ENCODE measurements at regions not wholly inside any gene's neighbourhood (a gene's known extent, or its start where the extent isn't known, plus 50 kb on each side); places are given as distances from the start of the nearest gene placed in this dataset.
A peak's percentile ranks its signal among the peaks of the same experiment; 100 is the strongest.

DNA sequence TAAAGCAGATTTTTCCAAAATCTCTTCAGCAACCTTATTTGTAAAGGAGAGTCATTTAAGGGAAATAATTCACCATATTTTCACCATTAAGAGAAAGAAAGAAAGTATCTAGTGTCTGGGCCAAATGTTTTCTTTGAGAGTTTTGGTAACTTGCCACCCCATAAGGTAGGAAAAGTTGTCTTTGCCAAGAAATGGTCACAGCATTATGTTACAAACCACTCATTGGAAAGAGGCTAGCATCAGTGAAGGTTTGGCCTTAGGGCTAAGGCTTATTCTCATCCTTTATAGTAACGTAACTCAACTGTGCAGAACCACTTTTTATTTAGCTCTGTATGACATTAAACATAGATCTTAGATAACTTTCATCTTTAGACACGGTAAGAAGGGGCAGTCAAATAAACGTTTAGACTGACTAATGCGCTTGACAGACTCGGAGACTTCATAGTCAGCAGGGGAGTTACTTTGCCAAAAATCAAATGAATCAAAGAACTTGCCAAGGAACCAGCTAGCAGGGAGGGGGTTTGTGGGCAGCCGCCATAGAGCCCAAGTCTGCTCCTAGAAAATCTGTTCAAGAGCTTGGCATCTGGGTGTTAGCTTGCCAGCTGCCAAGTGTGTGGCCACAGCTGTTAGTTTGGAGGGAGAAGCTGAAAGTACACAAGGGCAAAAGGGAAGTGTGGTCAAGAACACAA is 182.8 kb upstream of the GRID2 start:
- DNase-seq: no peak

DNA sequence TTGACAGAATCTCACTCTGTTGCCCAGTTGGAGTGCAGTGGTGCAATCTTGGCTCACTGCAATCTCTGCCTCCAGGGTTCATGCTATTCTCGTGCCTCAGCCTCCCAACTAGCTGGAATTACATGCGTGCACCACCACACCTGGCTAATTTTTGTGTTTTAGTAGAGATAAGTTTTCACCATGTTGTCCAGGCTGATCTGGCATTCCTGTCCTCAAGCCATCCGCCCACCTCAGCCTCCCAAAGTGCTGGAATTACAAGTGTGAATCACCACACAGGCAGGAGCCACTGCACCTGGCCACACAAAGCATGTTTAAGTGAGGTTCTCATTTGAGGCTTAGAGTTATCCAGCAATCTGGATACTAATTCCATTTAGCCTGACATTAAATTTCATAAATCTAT is 180.9 kb upstream of the GRID2 start:
- DNase-seq: no peak

- peak; percentile 5 for DNase-seq
Observed at GRCh38 chr4:92128676-92129075, 175.1 kb upstream of the GRID2 start.

- DNase-seq: no peak
Observed at GRCh38 chr4:92129408-92129994, 174.3 kb upstream of the GRID2 start.

- no peak for DNase-seq
Observed at GRCh38 chr4:92136434-92136833, 167.3 kb upstream of the GRID2 start.

- DNase-seq: no peak
Observed at GRCh38 chr4:92163348-92163747, 140.4 kb upstream of the GRID2 start.

- DNase-seq: no peak
Observed at GRCh38 chr4:92170340-92170739, 133.4 kb upstream of the GRID2 start.

GRCh38 chr4:92172203-92172602 is 131.6 kb upstream of the GRID2 start:
- peak; percentile 21 for DNase-seq

GRCh38 chr4:92175250-92175649 is 128.5 kb upstream of the GRID2 start:
- no peak for DNase-seq

DNA sequence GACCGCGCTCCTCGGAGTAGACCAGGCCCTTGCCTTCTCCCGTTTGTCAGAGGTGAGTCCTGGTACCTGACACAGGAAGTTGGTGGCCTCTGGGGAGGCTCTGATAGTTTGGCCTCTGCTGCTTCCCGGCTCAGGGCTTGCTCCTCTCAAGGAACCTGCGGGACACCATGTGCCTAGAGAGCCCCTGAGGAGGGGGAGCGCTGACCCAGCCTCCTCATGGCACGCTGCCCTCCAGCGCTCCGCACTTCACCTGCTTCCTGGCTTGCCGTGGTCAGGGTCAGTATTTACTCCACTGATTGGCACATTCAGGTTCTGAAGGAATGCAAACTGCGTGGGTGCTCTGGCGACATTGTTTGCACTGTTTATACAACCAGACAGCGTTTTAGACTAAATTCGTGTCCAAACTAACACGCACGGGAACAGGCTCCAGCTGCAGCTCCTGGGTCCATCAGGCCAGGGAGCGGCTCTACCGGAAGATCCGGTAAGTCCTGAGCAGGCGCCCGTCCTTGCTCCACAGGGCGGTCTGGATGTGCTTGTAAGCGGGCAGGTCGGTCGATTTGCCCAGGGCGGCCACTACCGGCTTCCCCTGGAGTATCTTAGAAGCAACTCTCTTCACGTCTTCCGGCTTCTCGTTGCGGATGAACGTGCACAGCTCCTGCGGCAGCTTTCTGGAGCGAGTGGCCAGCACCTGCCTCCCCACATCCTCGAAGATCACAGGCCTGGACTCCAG is 121.6 kb upstream of the GRID2 start:
- DNase-seq: no peak

GRCh38 chr4:92182736-92183407 is 120.9 kb upstream of the GRID2 start:
- no peak for DNase-seq

DNA sequence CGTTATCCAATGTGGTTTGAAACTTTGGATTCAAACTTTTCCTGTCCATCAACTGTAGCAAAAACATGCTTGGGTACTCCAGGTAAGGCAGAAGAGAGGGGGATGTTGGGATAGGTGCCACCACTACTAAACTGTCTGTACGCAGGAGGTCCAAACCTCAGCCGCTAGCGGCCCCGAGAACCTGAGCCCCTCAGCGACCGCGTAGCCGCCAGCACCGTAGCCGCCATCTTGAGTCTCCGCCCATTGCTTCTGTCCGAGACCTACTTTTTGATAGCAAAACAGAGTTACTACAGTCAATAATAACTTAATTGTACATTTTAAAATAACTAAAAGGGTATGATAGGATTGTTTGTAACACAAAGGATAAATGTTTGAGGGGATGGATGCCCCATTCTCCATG is 119.9 kb upstream of the GRID2 start:
- DNase-seq: no peak

DNA sequence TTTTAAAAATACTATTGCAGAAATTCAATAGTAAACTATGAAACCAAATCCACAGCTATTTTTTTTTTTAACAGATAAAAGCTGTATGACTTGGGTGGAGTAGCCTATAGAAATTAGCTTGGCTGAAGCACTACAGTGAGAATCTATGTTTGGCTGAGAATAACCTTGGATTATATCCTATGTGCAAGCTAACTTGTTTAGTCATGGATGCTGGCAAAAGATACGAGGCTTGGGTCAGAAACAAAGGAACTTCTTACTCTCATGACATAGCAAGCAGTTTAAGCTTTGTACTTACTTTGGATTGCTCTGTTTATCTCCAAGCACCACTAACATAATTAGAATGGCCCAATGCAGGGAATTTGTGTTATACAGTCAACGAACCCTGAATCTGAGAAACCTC is 119.2 kb upstream of the GRID2 start:
- DNase-seq: peak; percentile 2

DNA sequence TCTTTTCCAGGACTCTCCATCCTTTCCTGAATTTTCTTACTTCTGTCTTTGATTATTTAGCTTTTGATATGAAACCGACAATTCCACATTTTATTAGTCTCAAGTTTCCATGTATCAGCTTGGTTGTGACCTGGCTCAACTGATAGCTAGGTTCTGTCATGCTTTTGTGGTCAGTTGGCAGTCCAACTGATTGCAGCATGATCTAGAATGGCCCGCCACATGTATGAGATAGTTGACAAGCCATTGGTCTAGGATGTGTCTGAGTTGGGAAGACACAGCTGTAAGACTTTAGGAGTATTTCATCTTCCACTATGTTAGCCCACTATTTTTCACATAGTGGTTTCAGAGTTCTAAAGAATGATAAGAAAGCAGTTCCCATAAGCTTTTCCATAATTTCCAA is 117.5 kb upstream of the GRID2 start:
- DNase-seq: no peak

DNA sequence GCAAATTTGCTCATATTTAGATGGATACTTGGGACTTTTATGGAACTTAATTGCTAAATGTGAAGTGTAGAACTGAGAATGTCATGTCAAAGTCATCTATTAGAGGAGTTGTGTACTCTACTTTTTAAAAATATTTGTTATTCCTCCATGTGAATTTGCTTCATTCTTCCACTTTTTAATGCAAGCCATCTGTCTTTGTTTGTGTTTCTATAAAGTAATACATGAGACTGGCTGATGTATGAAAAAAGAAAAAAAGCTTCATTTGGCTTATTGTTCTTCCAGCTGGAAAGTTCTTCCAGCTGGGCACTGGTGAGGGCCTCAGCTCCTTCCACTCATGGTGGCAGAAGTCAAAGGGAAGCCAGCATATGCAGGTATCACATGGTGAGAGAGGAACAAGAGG is 114.6 kb upstream of the GRID2 start:
- peak; percentile 4 for DNase-seq

GRCh38 chr4:92198711-92199110 is 105.1 kb upstream of the GRID2 start:
- DNase-seq: peak; percentile 75

- DNase-seq: no peak
Observed at GRCh38 chr4:92199135-92199534, 104.6 kb upstream of the GRID2 start.

DNA sequence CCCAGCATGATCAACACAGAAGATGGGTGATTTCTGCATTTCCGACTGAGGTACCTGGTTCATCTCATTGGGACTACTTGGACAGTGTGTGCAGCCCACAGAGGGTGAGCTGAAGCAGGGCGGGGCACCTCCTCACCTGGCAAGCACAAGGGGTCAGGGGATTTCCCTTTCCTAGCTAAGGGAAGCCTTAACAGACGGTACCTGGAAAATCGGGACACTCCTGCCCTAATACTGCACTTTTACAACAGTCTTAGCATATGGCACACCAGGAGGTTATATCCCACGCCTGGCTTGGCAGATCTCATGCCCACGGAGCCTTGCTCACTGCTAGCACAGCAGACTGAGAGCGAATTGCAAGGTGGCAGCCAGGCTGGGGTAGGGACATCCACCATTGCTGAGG is 92.9 kb upstream of the GRID2 start:
- no peak for DNase-seq

DNA sequence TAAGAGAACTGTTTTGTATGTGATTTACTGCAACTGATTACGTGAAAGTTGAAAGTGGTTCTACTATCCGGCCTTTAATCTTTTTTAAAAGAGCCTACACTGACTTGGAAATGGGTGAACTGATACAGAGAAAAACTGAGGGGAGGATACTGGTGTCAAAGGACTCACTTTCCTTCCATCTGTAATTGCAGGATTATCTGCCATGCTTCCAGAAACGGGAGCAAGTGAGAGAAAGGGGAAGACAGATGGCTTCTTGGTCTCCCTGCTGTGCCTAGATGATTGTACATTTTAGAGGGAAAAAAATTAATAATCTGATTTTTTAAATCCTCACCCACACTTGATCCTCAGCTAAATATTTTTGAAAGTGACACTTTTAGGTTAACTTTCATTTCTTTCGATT is 88.3 kb upstream of the GRID2 start:
- no peak for DNase-seq

DNA sequence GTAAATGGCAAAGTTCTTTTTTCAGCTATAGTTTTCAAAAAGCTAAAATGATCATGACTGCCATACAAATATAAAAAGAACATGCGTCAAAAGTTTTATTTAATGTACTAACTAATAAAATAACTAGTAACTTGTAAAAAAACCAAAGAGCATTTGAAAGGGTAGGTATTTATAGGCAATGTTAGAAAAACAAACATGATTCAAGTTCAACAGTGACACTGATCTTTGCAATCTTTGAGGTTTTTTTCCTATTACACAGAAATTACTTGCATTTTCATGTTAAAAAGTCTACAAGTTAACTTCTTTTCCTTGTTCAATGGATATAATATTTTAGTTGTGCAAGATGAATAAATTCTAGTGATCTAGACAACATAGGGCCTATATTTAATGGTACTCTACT is 72.3 kb upstream of the GRID2 start:
- peak; percentile 43 for DNase-seq

- DNase-seq: peak; percentile 9
Observed at GRCh38 chr4:92232566-92232965, 71.2 kb upstream of the GRID2 start.

GRCh38 chr4:92234393-92235176 is 69.2 kb upstream of the GRID2 start:
- peak; percentile 99 for DNase-seq

- DNase-seq: peak; percentile 12
Observed at GRCh38 chr4:92235731-92236130, 68.0 kb upstream of the GRID2 start.

Measured in fibroblast of skin of scalp (primary cell).